ENCODE measurements at regions not wholly inside any gene's neighbourhood (a gene's known extent, or its start where the extent isn't known, plus 50 kb on each side); places are given as distances from the start of the nearest gene placed in this dataset.

GRCh38 chr10:128777342-128777741, 651.1 kb upstream of the MKI67 start:
- no peak for FAIRE-seq

GRCh38 chr10:128779416-128779815, 653.2 kb upstream of the MKI67 start:
- no peak for FAIRE-seq

- FAIRE-seq, result no peak
Observed at GRCh38 chr10:128780156-128780761, 654.0 kb upstream of the MKI67 start.

GRCh38 chr10:128781637-128782036, 655.4 kb upstream of the MKI67 start:
- FAIRE-seq, result no peak

GRCh38 chr10:128784444-128784843, 658.2 kb upstream of the MKI67 start:
- no peak for FAIRE-seq

- no peak for FAIRE-seq
Observed at GRCh38 chr10:128792426-128793140, 666.4 kb upstream of the MKI67 start.

- no peak for FAIRE-seq
Observed at GRCh38 chr10:128793726-128794655, 667.8 kb upstream of the MKI67 start.

GRCh38 chr10:128796396-128796912, 670.2 kb upstream of the MKI67 start:
- FAIRE-seq, result no peak

GRCh38 chr10:128802062-128802461, 665.0 kb upstream of the MGMT start:
- no peak for FAIRE-seq

GRCh38 chr10:128803790-128804189, 663.3 kb upstream of the MGMT start:
- FAIRE-seq, result no peak

GRCh38 chr10:128804411-128804810, 662.6 kb upstream of the MGMT start:
- FAIRE-seq, result no peak

- FAIRE-seq, result no peak
Observed at GRCh38 chr10:128808921-128809440, 658.1 kb upstream of the MGMT start.

- FAIRE-seq, result no peak
Observed at GRCh38 chr10:128811511-128811910, 655.5 kb upstream of the MGMT start.

- no peak for FAIRE-seq
Observed at GRCh38 chr10:128812000-128812399, 655.0 kb upstream of the MGMT start.

GRCh38 chr10:128813574-128813973, 653.5 kb upstream of the MGMT start:
- FAIRE-seq, result no peak

- FAIRE-seq, result no peak
Observed at GRCh38 chr10:128814024-128814423, 653.0 kb upstream of the MGMT start.

- FAIRE-seq, result no peak
Observed at GRCh38 chr10:128814782-128815181, 652.3 kb upstream of the MGMT start.

GRCh38 chr10:128816726-128817125, 650.3 kb upstream of the MGMT start:
- FAIRE-seq, result no peak

- no peak for FAIRE-seq
Observed at GRCh38 chr10:128817636-128818035, 649.4 kb upstream of the MGMT start.

- FAIRE-seq, result no peak
Observed at GRCh38 chr10:128820663-128821062, 646.4 kb upstream of the MGMT start.

- FAIRE-seq, result no peak
Observed at GRCh38 chr10:128823201-128823600, 643.8 kb upstream of the MGMT start.

- no peak for FAIRE-seq
Observed at GRCh38 chr10:128825626-128826025, 641.4 kb upstream of the MGMT start.

GRCh38 chr10:128833671-128834070, 633.4 kb upstream of the MGMT start:
- FAIRE-seq, result no peak
